ENCODE measurements at regions not wholly inside any gene's neighbourhood (a gene's known extent, or its start where the extent isn't known, plus 50 kb on each side); places are given as distances from the start of the nearest gene placed in this dataset.

- H3K27ac ChIP-seq, result no peak overlapping the region
- H3K4me3 ChIP-seq, result no peak overlapping the region
- H3K27me3 ChIP-seq, result no peaks in the 10 kb centered on the region
- H3K4me1 ChIP-seq, result peaks cover 0 to 1% (median 0%) of the 10 kb centered on the region in 4 donors
- TF ChIP-seq CTCF (IDR thresholded peaks at IDR 0.05), result no peak
- no peak for TF ChIP-seq POLR2A (IDR thresholded peaks at IDR 0.05)
- DNase-seq (no peak), ATAC-seq (no peak)
- WGBS (ENCODE audit: insufficient coverage, low coverage, low lambda C conversion rate, missing lambda C conversion rate), result 44% methylated on average over 3 of the region's 3 CpGs
- H3K9me3 ChIP-seq, result no peaks in the 10 kb centered on the region
- intact Hi-C loops (cut with DNase I), result no loop called here
- H3K36me3 ChIP-seq, result no peaks in the 10 kb centered on the region
These were observed 54.3 kb upstream of the CCDC174 start for GRCh38 chr3:14597266-14597665.

- DNase-seq (no peak), ATAC-seq (peak in 1 of 4 donors; percentile 50)
- TF ChIP-seq CTCF (IDR thresholded peaks at IDR 0.05) (no peak), POLR2A (IDR thresholded peaks at IDR 0.05) (no peak)
- H3K27ac ChIP-seq, result no peak overlapping the region
- H3K27me3 ChIP-seq, result no peaks in the 10 kb centered on the region
- no peaks in the 10 kb centered on the region for H3K9me3 ChIP-seq
- intact Hi-C loops (cut with DNase I), result no loop called here
- H3K36me3 ChIP-seq, result no peaks in the 10 kb centered on the region
- peaks cover 0 to 5% (median 0%) of the 10 kb centered on the region in 4 donors for H3K4me1 ChIP-seq
- H3K4me3 ChIP-seq, result no peak overlapping the region
- 16% methylated on average over 9 of the region's 9 CpGs for WGBS (ENCODE audit: insufficient coverage, low coverage, low lambda C conversion rate, missing lambda C conversion rate)
These were observed 53.4 kb upstream of the CCDC174 start for GRCh38 chr3:14598143-14598569.

GRCh38 chr3:14599488-14599887, 52.1 kb upstream of the CCDC174 start:
- no peaks in the 10 kb centered on the region for H3K9me3 ChIP-seq
- H3K27me3 ChIP-seq, result no peaks in the 10 kb centered on the region
- no peaks in the 10 kb centered on the region for H3K36me3 ChIP-seq
- DNase-seq (no peak), ATAC-seq (no peak)
- H3K4me3 ChIP-seq, result no peak overlapping the region
- intact Hi-C loops (cut with DNase I), result no loop called here
- peaks cover 0 to 5% (median 0%) of the 10 kb centered on the region in 4 donors for H3K4me1 ChIP-seq
- H3K27ac ChIP-seq, result no peak overlapping the region
- TF ChIP-seq CTCF (IDR thresholded peaks at IDR 0.05) (no peak), POLR2A (IDR thresholded peaks at IDR 0.05) (no peak)

GRCh38 chr3:14600075-14600474, 51.5 kb upstream of the CCDC174 start:
- no peak for DNase-seq
- TF ChIP-seq POLR2A (IDR thresholded peaks at IDR 0.05) (no peak), CTCF (IDR thresholded peaks at IDR 0.05) (no peak)
- H3K27me3 ChIP-seq, result no peaks in the 10 kb centered on the region

More at GRCh38 chr3:14600075-14600474, 51.5 kb upstream of the CCDC174 start:
- H3K27ac ChIP-seq, result no peak overlapping the region
- no peak for ATAC-seq
- peaks cover 0 to 5% (median 0%) of the 10 kb centered on the region in 4 donors for H3K4me1 ChIP-seq
- no peaks in the 10 kb centered on the region for H3K36me3 ChIP-seq
- H3K9me3 ChIP-seq, result no peaks in the 10 kb centered on the region
- intact Hi-C loops (cut with DNase I), result no loop called here
- WGBS (ENCODE audit: insufficient coverage, low coverage, low lambda C conversion rate, missing lambda C conversion rate), result 59% methylated on average over 4 of the region's 4 CpGs
- H3K4me3 ChIP-seq, result no peak overlapping the region

Measured in right lobe of liver (tissue), 6 donors.